ENCODE measurements at regions not wholly inside any gene's neighbourhood (a gene's known extent, or its start where the extent isn't known, plus 50 kb on each side); places are given as distances from the start of the nearest gene placed in this dataset.

- DNase-seq (ENCODE audit: low spot score) = peak; percentile 37
Observed at GRCh38 chr2:5751873-5752482, 59.8 kb downstream of the SOX11 start.

- DNase-seq (ENCODE audit: low spot score) = no peak
Observed at GRCh38 chr2:5756272-5756671, 64.1 kb downstream of the SOX11 start.

DNA sequence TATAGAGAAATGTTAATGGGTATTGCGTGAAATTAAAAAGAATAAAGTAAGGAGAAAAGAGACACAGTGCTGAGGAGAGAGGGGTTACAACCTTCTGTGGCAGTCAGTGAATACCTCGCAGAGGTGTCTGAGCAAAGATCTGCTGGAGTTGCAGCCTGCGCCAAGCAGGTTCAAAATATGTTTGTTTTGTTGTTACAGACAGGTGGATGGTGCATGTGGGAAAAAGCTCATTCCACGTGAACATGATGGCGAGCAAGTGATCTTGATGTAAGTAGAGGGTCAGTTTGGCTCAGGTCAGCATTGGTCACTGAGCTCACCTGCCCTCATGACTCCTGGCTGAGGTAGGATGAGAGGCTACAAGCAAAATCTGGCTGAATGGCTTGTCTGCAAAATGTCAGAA lies 66.2 kb downstream of the SOX11 start:
- DNase-seq (ENCODE audit: low spot score) = no peak

- DNase-seq (ENCODE audit: low spot score) = no peak
Observed at GRCh38 chr2:5759949-5760348, 67.8 kb downstream of the SOX11 start.

GRCh38 chr2:5763531-5763930 lies 71.3 kb downstream of the SOX11 start:
- DNase-seq (ENCODE audit: low spot score) = no peak

DNA sequence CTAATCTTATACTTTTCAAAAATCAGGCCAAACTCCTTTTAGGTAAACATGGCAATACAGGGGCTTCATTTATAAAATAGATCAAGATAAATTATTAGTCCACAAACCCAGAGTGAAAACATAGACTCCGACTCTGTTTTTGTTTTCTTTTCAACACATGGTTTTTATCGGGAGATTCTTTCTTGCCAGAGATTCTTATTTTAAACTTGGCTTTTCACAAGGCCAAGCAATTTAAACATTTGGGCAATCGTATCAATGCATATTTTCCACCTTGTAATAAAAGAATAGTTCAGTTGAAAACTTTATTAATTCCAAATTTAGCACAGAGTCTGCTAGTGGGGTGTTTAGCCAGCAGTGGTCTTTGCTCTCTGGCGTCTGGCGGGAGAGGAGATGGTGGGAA lies 71.9 kb downstream of the SOX11 start:
- no peak for DNase-seq (ENCODE audit: low spot score)

DNA sequence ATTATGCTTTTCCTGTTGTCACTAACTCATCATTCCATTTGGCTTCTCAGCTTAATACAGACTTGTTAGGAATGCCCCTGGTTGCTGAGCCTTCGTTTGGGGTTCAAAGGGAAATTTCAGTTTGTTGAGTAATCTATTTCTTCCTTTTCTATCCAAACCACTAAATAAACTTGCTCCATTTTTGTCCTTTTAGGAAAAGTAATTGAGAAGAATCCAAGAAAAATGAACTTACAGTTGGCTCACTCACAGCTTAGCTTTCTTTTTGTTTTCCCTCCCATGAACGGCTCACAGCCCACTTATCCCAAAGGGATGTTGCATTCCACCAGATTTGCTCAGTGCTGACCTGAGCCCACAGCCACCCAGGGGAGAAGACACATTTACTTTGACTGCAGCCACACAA lies 73.9 kb downstream of the SOX11 start:
- DNase-seq (ENCODE audit: low spot score) = no peak

DNA sequence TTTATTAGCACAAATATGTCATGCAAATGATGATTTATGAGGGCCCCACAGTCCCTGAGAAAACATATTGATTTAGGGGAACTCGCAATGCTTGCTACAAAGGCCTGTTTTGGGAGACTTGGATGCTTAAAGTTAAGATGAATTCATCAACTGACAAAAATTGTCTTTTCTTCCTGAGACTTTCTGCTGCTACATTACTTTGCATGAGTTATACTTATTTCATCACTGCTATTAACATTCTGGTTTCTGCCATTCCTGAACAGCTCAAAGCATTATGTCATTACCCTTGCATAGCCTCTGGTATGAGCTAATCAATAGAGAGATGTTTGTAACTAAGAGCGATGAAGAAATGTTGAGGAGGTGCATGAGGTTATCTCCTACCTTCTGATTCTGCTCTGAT lies 74.4 kb downstream of the SOX11 start:
- DNase-seq (ENCODE audit: low spot score) = no peak

- no peak for DNase-seq (ENCODE audit: low spot score)
Observed at GRCh38 chr2:5777131-5777535, 84.9 kb downstream of the SOX11 start.

GRCh38 chr2:5781679-5782078 lies 89.5 kb downstream of the SOX11 start:
- DNase-seq (ENCODE audit: low spot score) = no peak

DNA sequence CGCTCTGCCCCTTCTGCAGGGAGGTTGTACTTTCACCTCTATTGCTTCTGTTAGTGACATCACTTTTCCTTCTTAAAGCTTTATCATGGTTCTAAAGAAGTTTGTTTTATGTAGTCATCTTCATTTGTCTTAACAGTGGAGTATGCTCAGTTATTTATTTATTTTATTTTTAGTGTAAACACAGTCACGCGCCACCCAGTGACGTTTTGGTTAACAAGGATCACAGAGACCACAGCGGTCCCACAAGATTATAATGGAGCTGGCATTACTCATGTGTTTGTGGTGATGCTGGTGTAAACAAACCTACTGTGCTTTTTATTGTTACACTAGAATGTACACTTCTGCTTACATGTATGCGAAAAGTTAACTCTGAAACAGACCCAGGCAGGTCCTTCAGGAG lies 89.9 kb downstream of the SOX11 start:
- no peak for DNase-seq (ENCODE audit: low spot score)

DNA sequence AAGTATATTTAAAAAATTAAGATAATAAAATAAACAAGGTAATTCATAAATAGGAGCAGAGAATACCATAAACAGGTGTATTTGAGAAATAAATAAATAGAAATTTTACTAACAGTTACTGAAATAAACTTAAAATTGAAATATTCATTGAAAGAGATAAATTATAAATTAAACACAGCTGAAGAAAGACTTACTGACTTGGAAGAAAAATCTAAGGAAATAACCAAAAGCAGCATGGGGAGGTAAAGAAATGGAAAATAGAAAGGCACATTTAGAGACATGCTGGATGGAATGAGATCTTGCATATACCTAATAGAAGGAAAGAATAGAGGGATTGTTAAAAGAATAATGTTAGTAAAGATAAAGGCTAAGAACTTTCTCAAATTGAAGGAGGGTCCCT lies 96.3 kb downstream of the SOX11 start:
- no peak for DNase-seq (ENCODE audit: low spot score)

- DNase-seq (ENCODE audit: low spot score) = no peak
Observed at GRCh38 chr2:5791371-5791770, 99.2 kb downstream of the SOX11 start.

GRCh38 chr2:5794012-5794411 lies 101.8 kb downstream of the SOX11 start:
- DNase-seq (ENCODE audit: low spot score) = no peak

GRCh38 chr2:5798084-5798483 lies 105.9 kb downstream of the SOX11 start:
- DNase-seq (ENCODE audit: low spot score) = no peak

GRCh38 chr2:5799348-5799747 lies 107.2 kb downstream of the SOX11 start:
- no peak for DNase-seq (ENCODE audit: low spot score)

DNA sequence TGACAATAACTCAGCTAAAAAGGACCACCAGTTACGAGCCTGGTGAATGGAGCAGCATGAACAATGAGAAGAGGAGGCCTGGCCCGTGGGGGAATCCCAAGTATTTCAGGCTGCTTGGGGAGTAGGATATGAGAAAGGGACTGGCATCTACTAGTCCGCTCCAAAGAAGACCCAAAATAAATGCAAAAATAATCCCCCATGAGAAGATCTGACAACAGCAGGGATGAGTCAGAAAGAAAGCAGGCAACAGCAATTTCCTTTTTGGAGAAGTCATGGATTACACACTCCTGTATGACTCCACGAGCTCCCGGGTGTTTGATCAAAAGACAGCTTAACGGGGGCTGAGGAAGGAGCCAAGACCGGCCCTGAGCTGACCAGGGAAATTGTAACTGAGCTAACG lies 111.4 kb downstream of the SOX11 start:
- DNase-seq (ENCODE audit: low spot score) = peak; percentile 79

DNA sequence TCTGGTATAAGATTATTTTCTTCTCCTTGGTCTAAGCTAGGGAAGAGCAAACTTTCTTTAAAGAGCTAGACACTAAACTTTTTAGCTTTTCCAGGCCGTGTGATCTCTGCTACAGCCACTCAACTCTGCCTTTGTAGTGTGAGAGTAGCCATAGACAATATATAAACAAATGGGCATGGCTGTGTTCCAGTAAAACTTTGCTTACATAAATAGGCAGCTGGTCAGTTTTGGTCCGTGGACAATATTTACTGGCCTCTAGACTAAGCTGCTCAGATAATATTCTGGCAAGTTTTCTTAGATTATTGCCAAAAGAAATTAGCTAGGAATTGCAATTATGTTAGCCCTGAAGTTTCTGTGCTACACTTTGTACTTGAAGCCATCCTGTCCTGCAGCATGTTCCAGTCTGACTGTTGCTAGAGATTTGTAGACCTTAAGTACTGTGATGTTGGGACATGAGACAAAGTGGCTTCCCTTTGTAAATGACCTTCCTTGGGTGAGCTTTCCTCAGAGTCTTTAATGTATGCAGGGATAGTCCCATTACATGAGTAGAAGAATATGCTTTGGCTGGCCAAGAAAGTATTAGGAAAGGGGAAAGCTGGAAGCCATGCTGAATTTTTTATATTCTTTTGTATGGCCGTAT lies 126.9 kb downstream of the SOX11 start:
- no peak for DNase-seq (ENCODE audit: low spot score)

- no peak for DNase-seq (ENCODE audit: low spot score)
Observed at GRCh38 chr2:5824126-5824525, 131.9 kb downstream of the SOX11 start.

DNA sequence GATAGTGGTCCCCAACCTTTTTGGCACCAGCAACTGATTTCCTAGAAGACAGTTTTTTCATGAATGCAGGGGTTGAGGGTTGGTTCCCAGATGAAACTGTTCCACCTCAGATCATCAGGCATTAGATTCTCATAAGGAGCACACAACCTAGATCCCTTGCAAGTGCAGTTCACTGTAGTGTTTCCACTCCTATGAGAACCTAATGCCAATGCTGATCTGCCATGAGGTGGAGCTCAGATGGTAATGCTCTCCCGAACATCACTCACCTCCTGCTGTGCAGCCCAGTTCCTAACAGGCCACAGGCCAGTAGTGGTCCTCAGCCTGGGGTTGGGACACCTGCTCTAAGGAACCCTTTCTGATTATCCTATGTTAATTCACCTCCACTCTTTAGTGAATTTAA lies 133.5 kb downstream of the SOX11 start:
- no peak for DNase-seq (ENCODE audit: low spot score)

DNA sequence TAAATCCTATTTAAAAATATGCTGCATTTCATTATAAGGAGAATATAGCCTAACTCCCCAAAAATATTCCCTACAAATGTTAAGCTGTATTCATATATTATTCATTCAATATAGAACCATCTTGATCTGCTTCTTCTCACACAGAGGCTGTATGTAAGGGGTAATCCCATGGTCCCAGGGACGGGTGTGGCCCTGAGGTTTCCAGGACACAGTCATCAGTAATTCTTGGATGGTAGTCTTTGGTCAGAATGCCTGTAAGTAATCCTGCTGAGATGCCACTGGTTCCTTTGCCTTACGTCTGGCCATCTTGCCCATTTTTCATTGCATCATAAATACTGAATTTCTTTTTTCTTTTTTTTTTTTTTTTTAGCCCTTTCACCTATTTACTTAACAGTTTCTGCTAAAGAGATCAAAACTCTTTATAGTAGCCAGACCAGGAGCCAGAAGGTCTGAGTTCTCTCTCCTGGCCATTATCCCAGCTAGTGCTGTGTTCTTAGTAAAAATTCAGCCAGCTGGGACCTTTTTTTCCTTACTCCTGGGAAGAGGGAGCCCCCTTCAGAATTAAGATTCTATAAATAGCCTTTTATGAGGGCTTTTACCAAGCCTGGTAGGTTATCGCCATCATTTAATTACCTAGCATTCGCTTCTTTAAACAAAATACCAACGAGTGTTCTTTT lies 134.9 kb downstream of the SOX11 start:
- DNase-seq (ENCODE audit: low spot score) = no peak

- DNase-seq (ENCODE audit: low spot score) = peak; percentile 60
Observed at GRCh38 chr2:5834501-5834900, 142.3 kb downstream of the SOX11 start.

DNA sequence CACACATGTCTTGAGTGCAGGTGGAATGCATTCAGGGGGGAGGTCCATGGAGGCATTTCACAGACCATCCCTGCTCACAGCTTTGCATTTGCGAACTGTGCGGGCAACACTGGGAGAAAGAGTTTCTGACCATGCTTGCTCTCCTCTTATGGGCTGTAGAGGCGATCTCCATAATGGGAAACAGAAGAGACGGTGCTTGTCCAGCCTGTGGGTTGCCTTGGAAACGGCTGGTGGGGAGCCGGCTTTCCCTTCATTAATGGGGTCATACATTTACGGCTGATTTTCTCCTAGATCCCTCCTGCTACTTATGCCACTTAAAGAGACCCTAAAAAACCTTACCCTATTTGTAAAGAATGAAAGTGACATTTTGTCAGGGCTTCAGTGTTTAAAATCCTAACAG lies 147.4 kb downstream of the SOX11 start:
- DNase-seq (ENCODE audit: low spot score) = no peak

- DNase-seq (ENCODE audit: low spot score) = no peak
Observed at GRCh38 chr2:5841126-5841525, 148.9 kb downstream of the SOX11 start.

Measured in kidney capillary endothelial cell (primary cell).